PFSK-1 (cell line): ENCODE measurements at regions not wholly inside any gene's neighbourhood (a gene's known extent, or its start where the extent isn't known, plus 50 kb on each side); places are given as distances from the start of the nearest gene placed in this dataset.

Experiments
- FOXP2 ChIP-seq: optimal IDR thresholded peaks from 2 replicates; pipeline ENCODE3; 2011; ENCODE audit warnings: borderline replicate concordance, control low read depth, inconsistent platforms; ENCODE audit not compliant: insufficient read depth; ENCODE audit errors: extremely low read length, extremely low read depth
- POLR2AphosphoS5 ChIP-seq: IDR thresholded peaks from 2 replicates; pipeline ENCODE4 v1.6.1; 2012; ENCODE audit warnings: low read depth, mild to moderate bottlenecking, control low read depth, low read length, moderate library complexity
- REST ChIP-seq, 2 experiments: IDR thresholded peaks; 2 replicates each; pipeline versions ENCODE4 v1.6.1 to v1.8.0; 2011 to 2012; ENCODE audit warnings: low read depth in 2 of 2, low read length in 2 of 2, control low read depth in 1 of 2, inconsistent platforms in 1 of 2, mild to moderate bottlenecking in 1 of 2, moderate library complexity in 1 of 2; ENCODE audit not compliant: insufficient read depth in 1 of 2
- SIN3A ChIP-seq: IDR thresholded peaks from 2 replicates; pipeline ENCODE4 v1.6.1; 2012; ENCODE audit warnings: mild to moderate bottlenecking, low read length, moderate library complexity, borderline replicate concordance; ENCODE audit not compliant: insufficient read depth
- TAF1 ChIP-seq: IDR thresholded peaks from 2 replicates; pipeline ENCODE4 v1.6.1; 2012; ENCODE audit warnings: low read length, control low read depth, borderline replicate concordance; ENCODE audit not compliant: insufficient read depth

- TF ChIP-seq POLR2AphosphoS5: no peak
Measured at GRCh38 chr17:79174905-79175856, 100.6 kb downstream of the ENGASE start.

- TF ChIP-seq FOXP2 (no peak), POLR2AphosphoS5 (no peak), SIN3A (no peak)
Measured at GRCh38 chr17:79174193-79174765, 99.7 kb downstream of the ENGASE start.

GRCh38 chr17:79171188-79171587 lies 96.6 kb downstream of the ENGASE start:
- TF ChIP-seq REST (IDR thresholded peaks at IDR 0.05; ENCODE audit: insufficient read depth in 1 of 2, low read depth in 2 of 2, low read length in 2 of 2): no peak
- TF ChIP-seq SIN3A: no peak
- no peak for TF ChIP-seq FOXP2
- TF ChIP-seq TAF1: no peak

- TF ChIP-seq POLR2AphosphoS5: no peak
- no peak for TF ChIP-seq REST (IDR thresholded peaks at IDR 0.05; ENCODE audit: insufficient read depth in 1 of 2, low read depth in 2 of 2, low read length in 2 of 2)
- no peak for TF ChIP-seq SIN3A
- no peak for TF ChIP-seq TAF1
- no peak for TF ChIP-seq FOXP2
Measured at GRCh38 chr17:79169861-79170260, 95.2 kb downstream of the ENGASE start.

- TF ChIP-seq TAF1 (no peak), SIN3A (no peak), POLR2AphosphoS5 (no peak), FOXP2 (no peak), REST (IDR thresholded peaks at IDR 0.05; ENCODE audit: insufficient read depth in 1 of 2, low read depth in 2 of 2, low read length in 2 of 2) (no peak)
Measured at GRCh38 chr17:79169366-79169765, 94.7 kb downstream of the ENGASE start.

GRCh38 chr17:79168486-79169055 lies 93.9 kb downstream of the ENGASE start:
- no peak for TF ChIP-seq FOXP2
- no peak for TF ChIP-seq TAF1
- no peak for TF ChIP-seq SIN3A
- TF ChIP-seq POLR2AphosphoS5: no peak
- no peak for TF ChIP-seq REST (IDR thresholded peaks at IDR 0.05; ENCODE audit: insufficient read depth in 1 of 2, low read depth in 2 of 2, low read length in 2 of 2)
